HG03442 (cell line): ENCODE measurements at regions not wholly inside any gene's neighbourhood (a gene's known extent, or its start where the extent isn't known, plus 50 kb on each side); places are given as distances from the start of the nearest gene placed in this dataset.
A peak's percentile ranks its signal among the peaks of the same experiment; 100 is the strongest.
"Not testable (repeated sequence)": the region's sequence is repeated elsewhere in the genome, so short reads cannot be mapped to it uniquely, and the experiment has no call there.

ENCODE experiments used
- ATAC-seq: cut with Tn5 transposase; IDR thresholded peaks from one replicate; pipeline ENCODE4 v1.9.1; 2021; ENCODE audit warnings: mild to moderate bottlenecking, moderate library complexity; ENCODE audit not compliant: unreplicated experiment

GRCh38 chr2:11950896-11951295, 204.5 kb downstream of the LPIN1 start:
- no peak for ATAC-seq

GRCh38 chr2:11951492-11951891, 205.1 kb downstream of the LPIN1 start:
- ATAC-seq: not testable (repeated sequence)

GRCh38 chr2:11953258-11953657, 206.8 kb downstream of the LPIN1 start:
- ATAC-seq: no peak

GRCh38 chr2:11955314-11955713, 208.9 kb downstream of the LPIN1 start:
- no peak for ATAC-seq

- ATAC-seq: no peak
These were observed 209.5 kb downstream of the LPIN1 start for GRCh38 chr2:11955884-11956291.

GRCh38 chr2:11962707-11963328, 216.4 kb downstream of the LPIN1 start:
- no peak for ATAC-seq

GRCh38 chr2:11963966-11964365, 217.5 kb downstream of the LPIN1 start:
- ATAC-seq: no peak

GRCh38 chr2:11967946-11968465, 221.6 kb downstream of the LPIN1 start:
- no peak for ATAC-seq

GRCh38 chr2:11968521-11968920, 222.1 kb downstream of the LPIN1 start:
- ATAC-seq: no peak

- no peak for ATAC-seq
These were observed 223.3 kb downstream of the LPIN1 start for GRCh38 chr2:11969774-11970173.

GRCh38 chr2:11974573-11974972, 228.1 kb downstream of the LPIN1 start:
- no peak for ATAC-seq

GRCh38 chr2:11975373-11975772, 228.9 kb downstream of the LPIN1 start:
- ATAC-seq: no peak

- no peak for ATAC-seq
These were observed 229.6 kb downstream of the LPIN1 start for GRCh38 chr2:11976073-11976472.

GRCh38 chr2:11977766-11978524, 231.5 kb downstream of the LPIN1 start:
- peak; percentile 71 for ATAC-seq

GRCh38 chr2:11980809-11981208, 234.4 kb downstream of the LPIN1 start:
- no peak for ATAC-seq

GRCh38 chr2:11983401-11983800, 237.0 kb downstream of the LPIN1 start:
- ATAC-seq: no peak

GRCh38 chr2:11983870-11984269, 237.4 kb downstream of the LPIN1 start:
- ATAC-seq: no peak

- no peak for ATAC-seq
These were observed 238.1 kb downstream of the LPIN1 start for GRCh38 chr2:11984316-11985158.

- ATAC-seq: no peak
These were observed 239.6 kb downstream of the LPIN1 start for GRCh38 chr2:11985817-11986566.

- ATAC-seq: no peak
These were observed 240.7 kb downstream of the LPIN1 start for GRCh38 chr2:11987151-11987550.
